ENCODE measurements at regions not wholly inside any gene's neighbourhood (a gene's known extent, or its start where the extent isn't known, plus 50 kb on each side); places are given as distances from the start of the nearest gene placed in this dataset.
A peak's percentile ranks its signal among the peaks of the same experiment; 100 is the strongest.

GRCh38 chr15:92810418-92811138 is 89.5 kb upstream of the CHD2 start:
- H3K27ac ChIP-seq: peak overlapping the region; percentile 100
- TF ChIP-seq CTCF (IDR thresholded peaks at IDR 0.05) (no peak), ZFX (IDR thresholded peaks at IDR 0.05; ENCODE audit: borderline replicate concordance) (no peak)

- H3K27ac ChIP-seq: peak overlapping the region; percentile 100
- no peak for TF ChIP-seq CTCF (IDR thresholded peaks at IDR 0.05)
- TF ChIP-seq ZFX (IDR thresholded peaks at IDR 0.05; ENCODE audit: borderline replicate concordance): no peak
These were observed 88.8 kb upstream of the CHD2 start for GRCh38 chr15:92811148-92811913.

GRCh38 chr15:92812271-92812670 is 87.9 kb upstream of the CHD2 start:
- H3K27ac ChIP-seq: peak overlapping the region; percentile 100
- no peak for TF ChIP-seq ZFX (IDR thresholded peaks at IDR 0.05; ENCODE audit: borderline replicate concordance)
- no peak for TF ChIP-seq CTCF (IDR thresholded peaks at IDR 0.05)

- TF ChIP-seq CTCF (IDR thresholded peaks at IDR 0.05): no peak
- TF ChIP-seq ZFX (IDR thresholded peaks at IDR 0.05; ENCODE audit: borderline replicate concordance): no peak
- peak overlapping the region; percentile 100 for H3K27ac ChIP-seq
These were observed 86.6 kb upstream of the CHD2 start for GRCh38 chr15:92813485-92813884.

- TF ChIP-seq CTCF (IDR thresholded peaks at IDR 0.05) (no peak), ZFX (IDR thresholded peaks at IDR 0.05; ENCODE audit: borderline replicate concordance) (no peak)
- H3K27ac ChIP-seq: peak overlapping the region; percentile 100
These were observed 82.7 kb upstream of the CHD2 start for GRCh38 chr15:92817339-92817886.

- TF ChIP-seq CTCF (IDR thresholded peaks at IDR 0.05) (no peak), ZFX (IDR thresholded peaks at IDR 0.05; ENCODE audit: borderline replicate concordance) (no peak)
- H3K27ac ChIP-seq: peak overlapping the region; percentile 100
These were observed 81.4 kb upstream of the CHD2 start for GRCh38 chr15:92818651-92819277.

Data from 22Rv1 (cell line).